GM23248 (cell line): ENCODE measurements at regions not wholly inside any gene's neighbourhood (a gene's known extent, or its start where the extent isn't known, plus 50 kb on each side); places are given as distances from the start of the nearest gene placed in this dataset.

Source experiments
- DNase-seq: peaks from one replicate; pipeline ENCODE4 v3.0.0-alpha.2; 2015
- H2AFZ ChIP-seq: fragments of 200-600 bp; sonication (generic); 2 replicates; pipeline ENCODE4 v1.6.1; 2016; ENCODE audit warnings: antibody characterized with exemption
- H3F3A ChIP-seq: fragments of 200-600 bp; sonication (generic); 2 replicates; pipeline ENCODE4 v1.6.1; 2016; ENCODE audit warnings: mild to moderate bottlenecking, antibody characterized with exemption, mixed run types; ENCODE audit not compliant: insufficient read depth
- H3K27ac ChIP-seq: fragments of 200-600 bp; sonication (generic); 2 replicates; pipeline ENCODE4 v1.5.1; 2016; ENCODE audit warnings: mild to moderate bottlenecking
- H3K27me3 ChIP-seq: fragments of 200-600 bp; sonication (generic); replicated peaks from 2 replicates; pipeline ENCODE4 v1.6.1; 2016; ENCODE audit warnings: mild to moderate bottlenecking; ENCODE audit not compliant: insufficient read depth
- H3K36me3 ChIP-seq: fragments of 200-600 bp; sonication (generic); 2 replicates; pipeline ENCODE4 v1.6.1; 2016; ENCODE audit warnings: low read depth, mild to moderate bottlenecking
- H3K4me1 ChIP-seq: fragments of 200-600 bp; sonication (generic); 2 replicates; pipeline ENCODE4 v1.6.1; 2016; ENCODE audit warnings: mild to moderate bottlenecking; ENCODE audit not compliant: insufficient read depth
- H3K4me2 ChIP-seq: fragments of 200-600 bp; sonication (generic); one replicate; pipeline ENCODE4 v1.6.1; 2016; ENCODE audit warnings: mild to moderate bottlenecking; ENCODE audit not compliant: unreplicated experiment
- H3K4me3 ChIP-seq: fragments of 200-600 bp; sonication (generic); 2 replicates; pipeline ENCODE4 v1.5.1; 2016; ENCODE audit warnings: mild to moderate bottlenecking
- H3K79me2 ChIP-seq: fragments of 200-600 bp; sonication (generic); 2 replicates; pipeline ENCODE4 v1.6.1; 2016; ENCODE audit warnings: mild to moderate bottlenecking; ENCODE audit not compliant: insufficient read depth
- H3K9ac ChIP-seq: fragments of 200-600 bp; sonication (generic); 2 replicates; pipeline ENCODE4 v1.6.1; 2016; ENCODE audit warnings: mild to moderate bottlenecking
- H3K9me2 ChIP-seq: fragments of 200-600 bp; sonication (generic); 2 replicates; pipeline ENCODE4 v1.6.1; 2016; ENCODE audit warnings: mixed run types, mild to moderate bottlenecking, moderate library complexity; ENCODE audit not compliant: insufficient read depth
- H3K9me3 ChIP-seq: fragments of 200-600 bp; sonication (generic); one replicate; pipeline ENCODE4 v1.6.1; 2017; ENCODE audit warnings: low read depth
- H4K20me1 ChIP-seq: fragments of 200-600 bp; sonication (generic); 2 replicates; pipeline ENCODE4 v1.6.0; 2016; ENCODE audit not compliant: insufficient read depth
- EZH2 ChIP-seq: fragments of 200-600 bp; sonication (generic); IDR thresholded peaks from 2 replicates; pipeline ENCODE4 v1.6.1; 2018; ENCODE audit warnings: antibody characterized with exemption, mild to moderate bottlenecking; ENCODE audit not compliant: insufficient read depth, poor library complexity, severe bottlenecking
- EZH2phosphoT487 ChIP-seq: fragments of 200-600 bp; sonication (generic); IDR thresholded peaks from 2 replicates; pipeline ENCODE4 v1.6.1; 2018; ENCODE audit warnings: antibody characterized with exemption, moderate library complexity, mild to moderate bottlenecking, low read depth; ENCODE audit not compliant: insufficient read depth
- WGBS, 2 experiments: methylation state at CpG; one replicate each; pipeline ENCODE4 v1.1.6; 2015 to 2017; ENCODE audit warnings: low lambda C conversion rate in 2 of 2, low coverage in 1 of 2; ENCODE audit errors: missing lambda C conversion rate in 2 of 2; 5-methylcytosine and 5-hydroxymethylcytosine counted together
- in situ Hi-C: fragments of 300-500 bp; cut with MboI; formaldehyde crosslinking; loops from 2 replicates; pipeline ENCODE4 v1.15.0; 2020

GRCh38 chr2:16296038-16296290 is 355.6 kb downstream of the MYCN start:
- WGBS, 2 experiments, result 34 to 40% methylated on average over 6 of the region's 6 CpGs
- H3K9me2 ChIP-seq, result no peaks in the 10 kb centered on the region
- in situ Hi-C loops, result no loop called here

GRCh38 chr2:16294791-16295190 is 354.4 kb downstream of the MYCN start:
- H4K20me1 ChIP-seq, result no peaks in the 10 kb centered on the region
- H3K9me2 ChIP-seq, result no peaks in the 10 kb centered on the region
- H3K79me2 ChIP-seq, result no peaks in the 10 kb centered on the region
- H3K27ac ChIP-seq, result no peak overlapping the region
- no peaks in the 10 kb centered on the region for H3K27me3 ChIP-seq
- H3F3A ChIP-seq, result no peaks in the 10 kb centered on the region
- in situ Hi-C loops, result no loop called here
- H3K4me1 ChIP-seq, result no peaks in the 10 kb centered on the region
- no peaks in the 10 kb centered on the region for H3K36me3 ChIP-seq
- TF ChIP-seq EZH2, result no peak
- TF ChIP-seq EZH2phosphoT487, result no peak
- no peak overlapping the region for H3K9ac ChIP-seq
- H3K4me3 ChIP-seq, result no peak overlapping the region
- no peak for DNase-seq
- no peak overlapping the region for H2AFZ ChIP-seq
- no peaks in the 10 kb centered on the region for H3K9me3 ChIP-seq
- 50% methylated on average over 7 of the region's 7 CpGs for WGBS, 2 experiments
- H3K4me2 ChIP-seq, result no peak overlapping the region

More at GRCh38 chr2:16296038-16296290, 355.6 kb downstream of the MYCN start:
- no peak overlapping the region for H3K9ac ChIP-seq
- no peak overlapping the region for H3K27ac ChIP-seq
- H3K4me2 ChIP-seq, result no peak overlapping the region
- TF ChIP-seq EZH2phosphoT487, result no peak
- TF ChIP-seq EZH2, result no peak
- no peak overlapping the region for H3K4me3 ChIP-seq
- H3K9me3 ChIP-seq, result no peaks in the 10 kb centered on the region
- no peaks in the 10 kb centered on the region for H3K36me3 ChIP-seq
- no peak for DNase-seq
- no peaks in the 10 kb centered on the region for H3K4me1 ChIP-seq
- no peaks in the 10 kb centered on the region for H3K27me3 ChIP-seq
- H2AFZ ChIP-seq, result no peak overlapping the region
- no peaks in the 10 kb centered on the region for H4K20me1 ChIP-seq
- H3F3A ChIP-seq, result no peaks in the 10 kb centered on the region
- no peaks in the 10 kb centered on the region for H3K79me2 ChIP-seq

- Histone ChIP-seq H3K4me3 (no peak overlapping the region), H3K9me2 (no peaks in the 10 kb centered on the region), H4K20me1 (no peaks in the 10 kb centered on the region), H3F3A (no peaks in the 10 kb centered on the region), H2AFZ (no peak overlapping the region), H3K79me2 (no peaks in the 10 kb centered on the region), H3K36me3 (no peaks in the 10 kb centered on the region), H3K4me1 (no peaks in the 10 kb centered on the region), H3K27me3 (no peaks in the 10 kb centered on the region), H3K9ac (no peak overlapping the region), H3K4me2 (no peak overlapping the region), H3K9me3 (no peaks in the 10 kb centered on the region), H3K27ac (no peak overlapping the region)
- in situ Hi-C loops, result no loop called here
- 46 to 51% methylated on average over 1 of the region's 1 CpG for WGBS, 2 experiments
- TF ChIP-seq EZH2, result no peak
- no peak for TF ChIP-seq EZH2phosphoT487
- DNase-seq, result no peak
Observed at GRCh38 chr2:16293871-16294270, 353.5 kb downstream of the MYCN start.

- 14% methylated on average over 6 of the region's 6 CpGs for WGBS, 2 experiments
- Histone ChIP-seq H3K27me3 (no peaks in the 10 kb centered on the region), H2AFZ (no peak overlapping the region), H3K36me3 (no peaks in the 10 kb centered on the region), H3K27ac (no peak overlapping the region), H3K9me2 (no peaks in the 10 kb centered on the region), H3K4me1 (no peaks in the 10 kb centered on the region), H4K20me1 (no peaks in the 10 kb centered on the region), H3K4me3 (no peak overlapping the region), H3K4me2 (no peak overlapping the region), H3K79me2 (no peaks in the 10 kb centered on the region), H3K9me3 (no peaks in the 10 kb centered on the region), H3F3A (no peaks in the 10 kb centered on the region), H3K9ac (no peak overlapping the region)
- TF ChIP-seq EZH2phosphoT487 (no peak), EZH2 (no peak)
- no peak for DNase-seq
- in situ Hi-C loops, result no loop called here
Observed at GRCh38 chr2:16293398-16293797, 353.0 kb downstream of the MYCN start.
